Smooth muscle cell (in vitro differentiated cells): ENCODE measurements at regions not wholly inside any gene's neighbourhood (a gene's known extent, or its start where the extent isn't known, plus 50 kb on each side); places are given as distances from the start of the nearest gene placed in this dataset.
"Not testable (repeated sequence)": the region's sequence is repeated elsewhere in the genome, so short reads cannot be mapped to it uniquely, and the experiment has no call there.

ENCODE experiments used
- DNase-seq: peaks from one replicate; lab custom pipeline; 2025; ENCODE audit not compliant: unreplicated experiment; lab: John Stamatoyannopoulos, UW
- H2AFZ ChIP-seq: fragments of 200-600 bp; sonication (generic); 2 replicates; pipeline ENCODE4 v1.6.0; 2016; ENCODE audit warnings: antibody characterized with exemption, low read depth, mild to moderate bottlenecking
- H3F3A ChIP-seq: fragments of 200-600 bp; sonication (generic); 2 replicates; pipeline ENCODE4 v1.6.0; 2017; ENCODE audit warnings: antibody characterized with exemption, low read depth
- H3K27ac ChIP-seq: fragments of 200-600 bp; sonication (generic); 2 replicates; pipeline ENCODE4 v1.5.1; 2016; ENCODE audit warnings: low read depth, mild to moderate bottlenecking
- H3K27me3 ChIP-seq: fragments of 200-600 bp; sonication (generic); 2 replicates; pipeline ENCODE4 v1.6.1; 2016; ENCODE audit warnings: low read depth, mild to moderate bottlenecking
- H3K36me3 ChIP-seq: fragments of 200-600 bp; sonication (generic); 2 replicates; pipeline ENCODE4 v1.5.1; 2016; ENCODE audit warnings: low read depth
- H3K4me1 ChIP-seq: fragments of 200-600 bp; sonication (generic); 2 replicates; pipeline ENCODE4 v1.5.1; 2016; ENCODE audit warnings: low read depth
- H3K4me2 ChIP-seq: fragments of 200-600 bp; sonication (generic); 2 replicates; pipeline ENCODE4 v1.6.0; 2016; ENCODE audit warnings: mild to moderate bottlenecking
- H3K4me3 ChIP-seq: fragments of 200-600 bp; sonication (generic); 2 replicates; pipeline ENCODE4 v1.5.1; 2016; ENCODE audit warnings: mild to moderate bottlenecking
- H3K79me2 ChIP-seq: fragments of 200-600 bp; sonication (generic); 2 replicates; pipeline ENCODE4 v1.6.0; 2016; ENCODE audit warnings: low read depth, mild to moderate bottlenecking
- H3K9ac ChIP-seq: fragments of 200-600 bp; sonication (generic); 2 replicates; pipeline ENCODE4 v1.6.0; 2016; ENCODE audit warnings: low read depth
- H3K9me3 ChIP-seq: fragments of 200-600 bp; sonication (generic); replicated peaks from 2 replicates; pipeline ENCODE4 v1.5.1; 2016; ENCODE audit warnings: low read depth
- H4K20me1 ChIP-seq: fragments of 200-600 bp; sonication (generic); 2 replicates; pipeline ENCODE4 v1.6.0; 2016; ENCODE audit warnings: low read depth
- WGBS: methylation state at CpG from one replicate; pipeline ENCODE4 v1.1.7; 2016; ENCODE audit warnings: low lambda C conversion rate; 5-methylcytosine and 5-hydroxymethylcytosine counted together
- TF ChIP-seq, protein P1 (sequence below): fragments of 200-600 bp; sonication (generic); IDR thresholded peaks from 2 replicates; pipeline ENCODE4 v1.5.1; 2017; ENCODE audit warnings: borderline replicate concordance, mild to moderate bottlenecking, antibody characterized with exemption; ENCODE audit not compliant: insufficient read depth, poor library complexity, severe bottlenecking

DNA sequence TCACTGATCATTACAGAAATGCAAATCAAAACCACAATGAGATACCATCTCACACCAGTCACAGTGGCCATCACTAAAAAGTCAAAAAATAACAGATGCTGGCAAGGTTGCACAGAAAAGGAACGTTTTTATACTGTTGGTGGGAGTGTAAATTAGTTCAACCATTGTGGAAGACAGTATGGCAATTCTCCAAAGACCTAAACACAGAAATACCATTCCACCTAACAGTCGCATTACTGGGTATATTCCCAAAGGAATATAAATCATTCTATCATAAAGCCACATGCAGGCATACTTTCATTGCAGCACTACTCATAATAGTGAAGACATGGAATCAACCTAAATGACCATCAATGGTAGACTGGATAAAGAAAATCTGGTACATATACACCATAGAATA is 83.2 kb upstream of the ARID5B start:
- H3K36me3 ChIP-seq, H3K27ac ChIP-seq, H3K4me2 ChIP-seq, H3F3A ChIP-seq, H4K20me1 ChIP-seq, H3K27me3 ChIP-seq, H3K79me2 ChIP-seq, DNase-seq, H3K9ac ChIP-seq, H3K4me1 ChIP-seq, H3K9me3 ChIP-seq, H2AFZ ChIP-seq, H3K4me3 ChIP-seq: not testable (repeated sequence)
- 80% methylated on average over 2 of the region's 2 CpGs for WGBS

DNA sequence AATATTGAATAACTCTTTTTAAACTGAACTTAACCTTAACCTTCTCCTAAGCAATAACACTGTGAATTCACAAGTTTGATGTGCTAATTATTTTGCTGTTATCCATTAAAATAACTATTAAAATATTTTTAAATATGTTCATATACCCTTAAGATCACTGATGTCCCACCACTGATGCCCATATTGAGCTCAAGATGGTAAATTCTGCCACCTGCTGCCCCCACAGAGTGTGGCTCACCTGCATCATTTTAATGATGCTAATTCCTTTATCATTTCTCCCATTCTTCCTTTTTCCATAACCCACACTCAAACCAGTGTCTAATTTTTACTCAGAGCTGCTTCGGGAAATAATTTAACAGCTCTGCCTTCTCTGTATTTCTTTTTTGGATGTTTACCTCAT is 82.3 kb upstream of the ARID5B start:
- Histone ChIP-seq H4K20me1 (no peaks in the 10 kb centered on the region), H3K4me2 (no peak overlapping the region), H3F3A (no peaks in the 10 kb centered on the region), H3K9ac (no peak overlapping the region), H3K9me3 (no peaks in the 10 kb centered on the region), H3K4me1 (no peaks in the 10 kb centered on the region), H3K4me3 (no peak overlapping the region), H2AFZ (no peak overlapping the region), H3K36me3 (no peaks in the 10 kb centered on the region), H3K27ac (no peak overlapping the region), H3K27me3 (no peaks in the 10 kb centered on the region), H3K79me2 (no peaks in the 10 kb centered on the region)
- DNase-seq: no peak
- TF ChIP-seq, protein P1, sequence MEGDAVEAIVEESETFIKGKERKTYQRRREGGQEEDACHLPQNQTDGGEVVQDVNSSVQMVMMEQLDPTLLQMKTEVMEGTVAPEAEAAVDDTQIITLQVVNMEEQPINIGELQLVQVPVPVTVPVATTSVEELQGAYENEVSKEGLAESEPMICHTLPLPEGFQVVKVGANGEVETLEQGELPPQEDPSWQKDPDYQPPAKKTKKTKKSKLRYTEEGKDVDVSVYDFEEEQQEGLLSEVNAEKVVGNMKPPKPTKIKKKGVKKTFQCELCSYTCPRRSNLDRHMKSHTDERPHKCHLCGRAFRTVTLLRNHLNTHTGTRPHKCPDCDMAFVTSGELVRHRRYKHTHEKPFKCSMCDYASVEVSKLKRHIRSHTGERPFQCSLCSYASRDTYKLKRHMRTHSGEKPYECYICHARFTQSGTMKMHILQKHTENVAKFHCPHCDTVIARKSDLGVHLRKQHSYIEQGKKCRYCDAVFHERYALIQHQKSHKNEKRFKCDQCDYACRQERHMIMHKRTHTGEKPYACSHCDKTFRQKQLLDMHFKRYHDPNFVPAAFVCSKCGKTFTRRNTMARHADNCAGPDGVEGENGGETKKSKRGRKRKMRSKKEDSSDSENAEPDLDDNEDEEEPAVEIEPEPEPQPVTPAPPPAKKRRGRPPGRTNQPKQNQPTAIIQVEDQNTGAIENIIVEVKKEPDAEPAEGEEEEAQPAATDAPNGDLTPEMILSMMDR: no peak
- 85% methylated on average over 1 of the region's 1 CpG for WGBS

DNA sequence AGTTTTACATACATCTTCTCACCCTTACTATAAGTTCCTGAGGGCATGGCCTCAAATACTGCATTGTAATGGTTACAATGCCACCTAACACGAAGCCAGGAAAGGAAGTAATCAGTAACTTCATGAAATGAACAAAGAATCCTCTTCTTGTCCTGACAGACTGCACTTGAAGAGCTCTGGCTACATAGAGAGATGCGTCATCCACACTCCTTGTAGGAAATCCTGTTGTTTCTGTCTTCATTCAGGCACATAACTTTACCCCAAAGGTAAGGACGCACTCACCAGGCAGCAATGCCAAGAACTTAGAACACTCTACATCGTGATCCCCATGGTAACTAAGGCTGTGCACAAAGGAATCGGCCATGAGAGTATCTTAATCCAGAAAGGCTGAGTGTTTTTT is 80.3 kb upstream of the ARID5B start:
- TF ChIP-seq, protein P1: no peak
- H3K79me2 ChIP-seq: no peaks in the 10 kb centered on the region
- no peaks in the 10 kb centered on the region for H3K4me1 ChIP-seq
- no peaks in the 10 kb centered on the region for H3K36me3 ChIP-seq
- H3K4me2 ChIP-seq: no peak overlapping the region
- H3K4me3 ChIP-seq: no peak overlapping the region
- H3K9me3 ChIP-seq: no peaks in the 10 kb centered on the region
- no peaks in the 10 kb centered on the region for H3K27me3 ChIP-seq
- peak overlapping the region; percentile 33 for H3K27ac ChIP-seq
- DNase-seq: no peak
- no peak overlapping the region for H3K9ac ChIP-seq
- H2AFZ ChIP-seq: no peak overlapping the region
- 63% methylated on average over 5 of the region's 5 CpGs for WGBS
- H4K20me1 ChIP-seq: no peaks in the 10 kb centered on the region
- H3F3A ChIP-seq: no peaks in the 10 kb centered on the region

DNA sequence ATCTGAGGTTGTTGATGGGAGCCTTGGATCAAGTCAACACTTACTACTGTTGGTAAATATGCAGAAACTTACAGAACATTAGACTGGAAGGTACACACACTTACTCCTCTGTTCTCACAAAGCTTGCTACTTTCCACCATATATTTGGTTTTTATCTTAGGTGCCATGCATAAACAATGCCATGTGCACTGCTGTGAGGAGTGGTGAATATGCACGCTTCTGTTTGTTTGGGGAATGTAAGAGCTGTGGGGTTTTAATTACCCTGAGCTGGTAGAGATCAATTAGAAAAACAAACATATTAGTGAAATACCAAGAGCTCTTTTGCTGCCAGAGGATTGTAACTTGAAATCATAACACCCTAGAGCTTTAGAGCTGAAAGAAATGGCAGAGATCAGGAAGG is 79.8 kb upstream of the ARID5B start:
- H3K9ac ChIP-seq: no peak overlapping the region
- no peaks in the 10 kb centered on the region for H4K20me1 ChIP-seq
- no peaks in the 10 kb centered on the region for H3K27me3 ChIP-seq
- H3K4me2 ChIP-seq: no peak overlapping the region
- no peaks in the 10 kb centered on the region for H3K36me3 ChIP-seq
- no peaks in the 10 kb centered on the region for H3K4me1 ChIP-seq
- DNase-seq: no peak
- H3K9me3 ChIP-seq: no peaks in the 10 kb centered on the region
- peak overlapping the region; percentile 33 for H3K27ac ChIP-seq
- no peak overlapping the region for H2AFZ ChIP-seq
- no peak overlapping the region for H3K4me3 ChIP-seq
- no peaks in the 10 kb centered on the region for H3F3A ChIP-seq
- TF ChIP-seq, protein P1: no peak
- no peaks in the 10 kb centered on the region for H3K79me2 ChIP-seq
- 47% methylated on average over 1 of the region's 1 CpG for WGBS
